ENCODE measurements at regions not wholly inside any gene's neighbourhood (a gene's known extent, or its start where the extent isn't known, plus 50 kb on each side); places are given as distances from the start of the nearest gene placed in this dataset.

- DNase-seq: no peak
These were observed 686.1 kb downstream of the TBC1D22A start for GRCh38 chr22:47448231-47449223.

GRCh38 chr22:47446821-47447810 is 684.7 kb downstream of the TBC1D22A start:
- DNase-seq: no peak

GRCh38 chr22:47446331-47446730 is 683.9 kb downstream of the TBC1D22A start:
- no peak for DNase-seq

- DNase-seq: no peak
These were observed 683.4 kb downstream of the TBC1D22A start for GRCh38 chr22:47445716-47446290.

- no peak for DNase-seq
These were observed 682.8 kb downstream of the TBC1D22A start for GRCh38 chr22:47445212-47445611.

- DNase-seq: no peak
These were observed 682.3 kb downstream of the TBC1D22A start for GRCh38 chr22:47444746-47445065.

- no peak for DNase-seq
These were observed 681.6 kb downstream of the TBC1D22A start for GRCh38 chr22:47443836-47444745.

- DNase-seq: no peak
These were observed 680.4 kb downstream of the TBC1D22A start for GRCh38 chr22:47442821-47443220.

GRCh38 chr22:47439643-47440265 is 677.3 kb downstream of the TBC1D22A start:
- no peak for DNase-seq

- no peak for DNase-seq
These were observed 675.2 kb downstream of the TBC1D22A start for GRCh38 chr22:47437636-47438035.

GRCh38 chr22:47437110-47437509 is 674.7 kb downstream of the TBC1D22A start:
- no peak for DNase-seq

- DNase-seq: no peak
These were observed 673.4 kb downstream of the TBC1D22A start for GRCh38 chr22:47435826-47436225.

GRCh38 chr22:47435204-47435487 is 672.7 kb downstream of the TBC1D22A start:
- DNase-seq: no peak

GRCh38 chr22:47434336-47435203 is 672.1 kb downstream of the TBC1D22A start:
- no peak for DNase-seq

- no peak for DNase-seq
These were observed 671.2 kb downstream of the TBC1D22A start for GRCh38 chr22:47433627-47434026.

- no peak for DNase-seq
These were observed 670.2 kb downstream of the TBC1D22A start for GRCh38 chr22:47432683-47433082.

GRCh38 chr22:47423861-47424820 is 661.7 kb downstream of the TBC1D22A start:
- no peak for DNase-seq

- no peak for DNase-seq
These were observed 660.8 kb downstream of the TBC1D22A start for GRCh38 chr22:47423266-47423665.

GRCh38 chr22:47422736-47423135 is 660.3 kb downstream of the TBC1D22A start:
- no peak for DNase-seq

- DNase-seq: no peak
These were observed 659.4 kb downstream of the TBC1D22A start for GRCh38 chr22:47421846-47422245.

Data from activated naive CD4-positive, alpha-beta T cell treated with anti-CD3 and anti-CD28 coated beads, Interleukin-2, amount 50 U/mL, for 16 hours (primary cell).